HL-60 (cell line): ENCODE measurements at regions not wholly inside any gene's neighbourhood (a gene's known extent, or its start where the extent isn't known, plus 50 kb on each side); places are given as distances from the start of the nearest gene placed in this dataset.

Source experiments
- CTCF ChIP-seq: IDR thresholded peaks from one replicate; pipeline ENCODE4 v1.5.1; 2011; ENCODE audit warnings: low read length, control low read depth, inconsistent platforms; ENCODE audit not compliant: insufficient read depth
- REST ChIP-seq: IDR thresholded peaks from 2 replicates; pipeline ENCODE4 v1.6.1; 2012; ENCODE audit warnings: low read depth; ENCODE audit not compliant: insufficient replicate concordance

GRCh38 chr11:135002236-135002635 lies 590.2 kb upstream of the B3GAT1 start:
- TF ChIP-seq REST (no peak), CTCF (no peak)
